ENCODE measurements at regions not wholly inside any gene's neighbourhood (a gene's known extent, or its start where the extent isn't known, plus 50 kb on each side); places are given as distances from the start of the nearest gene placed in this dataset.

- no peaks in the 10 kb centered on the region for H3K4me1 Mint-ChIP-seq
- peaks cover 2% of the 10 kb centered on the region for H3K9me3 Mint-ChIP-seq
- ATAC-seq, result no peak
- no peak overlapping the region for H3K4me3 Mint-ChIP-seq
- H3K36me3 Mint-ChIP-seq, result no peaks in the 10 kb centered on the region
- peaks cover 19% of the 10 kb centered on the region for H3K27me3 Mint-ChIP-seq
- no peak overlapping the region for H3K27ac Mint-ChIP-seq
Observed at GRCh38 chr2:128404709-128405466, 86.2 kb upstream of the HS6ST1 start.

- ATAC-seq, result no peak
- no peak overlapping the region for H3K4me3 Mint-ChIP-seq
- H3K4me1 Mint-ChIP-seq, result no peaks in the 10 kb centered on the region
- H3K27ac Mint-ChIP-seq, result no peak overlapping the region
- H3K36me3 Mint-ChIP-seq, result no peaks in the 10 kb centered on the region
- peaks cover 2% of the 10 kb centered on the region for H3K9me3 Mint-ChIP-seq
- H3K27me3 Mint-ChIP-seq, result peaks cover 19% of the 10 kb centered on the region
Observed at GRCh38 chr2:128405467-128405900, 86.8 kb upstream of the HS6ST1 start.

GRCh38 chr2:128405981-128406613 lies 87.4 kb upstream of the HS6ST1 start:
- Mint-ChIP-seq H3K36me3 (no peaks in the 10 kb centered on the region), H3K27me3 (peaks cover 19% of the 10 kb centered on the region), H3K4me3 (no peak overlapping the region), H3K9me3 (no peaks in the 10 kb centered on the region), H3K4me1 (no peaks in the 10 kb centered on the region), H3K27ac (no peak overlapping the region)
- ATAC-seq, result no peak

GRCh38 chr2:128406736-128407554 lies 88.3 kb upstream of the HS6ST1 start:
- H3K9me3 Mint-ChIP-seq, result no peaks in the 10 kb centered on the region
- H3K27ac Mint-ChIP-seq, result no peak overlapping the region
- ATAC-seq, result no peak
- no peaks in the 10 kb centered on the region for H3K4me1 Mint-ChIP-seq
- H3K27me3 Mint-ChIP-seq, result peaks cover 19% of the 10 kb centered on the region
- H3K36me3 Mint-ChIP-seq, result no peaks in the 10 kb centered on the region
- no peak overlapping the region for H3K4me3 Mint-ChIP-seq

GRCh38 chr2:128408349-128409305 lies 90.0 kb upstream of the HS6ST1 start:
- Mint-ChIP-seq H3K4me1 (no peaks in the 10 kb centered on the region), H3K27me3 (peaks cover 19% of the 10 kb centered on the region), H3K9me3 (no peaks in the 10 kb centered on the region), H3K36me3 (no peaks in the 10 kb centered on the region), H3K27ac (no peak overlapping the region), H3K4me3 (no peak overlapping the region)
- no peak for ATAC-seq

- H3K27ac Mint-ChIP-seq, result no peak overlapping the region
- no peaks in the 10 kb centered on the region for H3K4me1 Mint-ChIP-seq
- H3K4me3 Mint-ChIP-seq, result no peak overlapping the region
- no peaks in the 10 kb centered on the region for H3K9me3 Mint-ChIP-seq
- no peak for ATAC-seq
- no peaks in the 10 kb centered on the region for H3K36me3 Mint-ChIP-seq
- peaks cover 19% of the 10 kb centered on the region for H3K27me3 Mint-ChIP-seq
Observed at GRCh38 chr2:128409326-128410034, 90.8 kb upstream of the HS6ST1 start.

- peaks cover 19% of the 10 kb centered on the region for H3K27me3 Mint-ChIP-seq
- no peaks in the 10 kb centered on the region for H3K9me3 Mint-ChIP-seq
- H3K4me1 Mint-ChIP-seq, result no peaks in the 10 kb centered on the region
Observed at GRCh38 chr2:128410035-128410757, 91.5 kb upstream of the HS6ST1 start.

GRCh38 chr2:128410758-128411215 lies 92.1 kb upstream of the HS6ST1 start:
- Mint-ChIP-seq H3K36me3 (no peaks in the 10 kb centered on the region), H3K27me3 (peaks cover 19% of the 10 kb centered on the region), H3K27ac (no peak overlapping the region), H3K4me1 (no peaks in the 10 kb centered on the region), H3K4me3 (no peak overlapping the region), H3K9me3 (no peaks in the 10 kb centered on the region)
- ATAC-seq, result no peak

More at GRCh38 chr2:128410035-128410757, 91.5 kb upstream of the HS6ST1 start:
- Mint-ChIP-seq H3K36me3 (no peaks in the 10 kb centered on the region), H3K4me3 (no peak overlapping the region), H3K27ac (no peak overlapping the region)
- ATAC-seq, result no peak

- H3K27ac Mint-ChIP-seq, result no peak overlapping the region
- no peaks in the 10 kb centered on the region for H3K36me3 Mint-ChIP-seq
- no peaks in the 10 kb centered on the region for H3K9me3 Mint-ChIP-seq
- peaks cover 19% of the 10 kb centered on the region for H3K27me3 Mint-ChIP-seq
- ATAC-seq, result no peak
- no peak overlapping the region for H3K4me3 Mint-ChIP-seq
- H3K4me1 Mint-ChIP-seq, result no peaks in the 10 kb centered on the region
Observed at GRCh38 chr2:128411431-128411830, 92.8 kb upstream of the HS6ST1 start.

- peaks cover 14% of the 10 kb centered on the region for H3K27me3 Mint-ChIP-seq
- H3K4me3 Mint-ChIP-seq, result no peak overlapping the region
- H3K36me3 Mint-ChIP-seq, result no peaks in the 10 kb centered on the region
- H3K9me3 Mint-ChIP-seq, result no peaks in the 10 kb centered on the region
- no peak for ATAC-seq
- no peaks in the 10 kb centered on the region for H3K4me1 Mint-ChIP-seq
- no peak overlapping the region for H3K27ac Mint-ChIP-seq
Observed at GRCh38 chr2:128412181-128412871, 93.7 kb upstream of the HS6ST1 start.

- Mint-ChIP-seq H3K27ac (no peak overlapping the region), H3K36me3 (no peaks in the 10 kb centered on the region), H3K4me3 (no peak overlapping the region), H3K27me3 (peaks cover 6% of the 10 kb centered on the region), H3K4me1 (no peaks in the 10 kb centered on the region), H3K9me3 (no peaks in the 10 kb centered on the region)
- no peak for ATAC-seq
Observed at GRCh38 chr2:128413014-128413717, 94.5 kb upstream of the HS6ST1 start.

- H3K27ac Mint-ChIP-seq, result no peak overlapping the region
Observed at GRCh38 chr2:128413718-128414341, 95.2 kb upstream of the HS6ST1 start.

More at GRCh38 chr2:128413718-128414341, 95.2 kb upstream of the HS6ST1 start:
- Mint-ChIP-seq H3K4me1 (no peaks in the 10 kb centered on the region), H3K9me3 (no peaks in the 10 kb centered on the region), H3K27me3 (no peaks in the 10 kb centered on the region), H3K36me3 (no peaks in the 10 kb centered on the region), H3K4me3 (no peak overlapping the region)
- ATAC-seq, result no peak

All from stimulated activated memory B cell treated with anti-CD40 and anti-IgM and Interleukin-4, amounts not matched to agents 10 μg/mL and 1 μg/mL and 100 μg/mL, for 72 hours (primary cell).